Sigmoid colon (tissue), 4 donors: ENCODE measurements at regions not wholly inside any gene's neighbourhood (a gene's known extent, or its start where the extent isn't known, plus 50 kb on each side); places are given as distances from the start of the nearest gene placed in this dataset.

Experiments used
- EP300 ChIP-seq, 4 donors: sonication (generic); formaldehyde crosslinking; IDR thresholded peaks; one replicate each; pipeline ENCODE4 v1.6.1; 2017; ENCODE audit warnings: antibody characterized with exemption in 4 of 4
- POLR2A ChIP-seq, 2 donors: fragments of 450-650 bp; IDR thresholded peaks; one replicate each; pipeline ENCODE4 v1.6.1; 2016; ENCODE audit warnings: antibody characterized with exemption in 2 of 2, mild to moderate bottlenecking in 2 of 2, moderate library complexity in 2 of 2
- POLR2AphosphoS5 ChIP-seq, 4 donors: sonication (generic); formaldehyde crosslinking; IDR thresholded peaks; one replicate each; pipeline ENCODE4 v1.6.1; 2017; ENCODE audit warnings: antibody characterized with exemption in 4 of 4
- TF ChIP-seq, protein P1 (sequence below), 4 experiments: fragments of 450-650 bp in 3 of 4; fragments of 200-600 bp in 1 of 4; IDR thresholded peaks; one replicate each; pipeline ENCODE4 v1.5.1; 2016 to 2019; ENCODE audit warnings: antibody characterized with exemption in 4 of 4, mild to moderate bottlenecking in 3 of 4, moderate library complexity in 2 of 4

- TF ChIP-seq POLR2A (IDR thresholded peaks at IDR 0.05) = no peak
- TF ChIP-seq, protein P1, sequence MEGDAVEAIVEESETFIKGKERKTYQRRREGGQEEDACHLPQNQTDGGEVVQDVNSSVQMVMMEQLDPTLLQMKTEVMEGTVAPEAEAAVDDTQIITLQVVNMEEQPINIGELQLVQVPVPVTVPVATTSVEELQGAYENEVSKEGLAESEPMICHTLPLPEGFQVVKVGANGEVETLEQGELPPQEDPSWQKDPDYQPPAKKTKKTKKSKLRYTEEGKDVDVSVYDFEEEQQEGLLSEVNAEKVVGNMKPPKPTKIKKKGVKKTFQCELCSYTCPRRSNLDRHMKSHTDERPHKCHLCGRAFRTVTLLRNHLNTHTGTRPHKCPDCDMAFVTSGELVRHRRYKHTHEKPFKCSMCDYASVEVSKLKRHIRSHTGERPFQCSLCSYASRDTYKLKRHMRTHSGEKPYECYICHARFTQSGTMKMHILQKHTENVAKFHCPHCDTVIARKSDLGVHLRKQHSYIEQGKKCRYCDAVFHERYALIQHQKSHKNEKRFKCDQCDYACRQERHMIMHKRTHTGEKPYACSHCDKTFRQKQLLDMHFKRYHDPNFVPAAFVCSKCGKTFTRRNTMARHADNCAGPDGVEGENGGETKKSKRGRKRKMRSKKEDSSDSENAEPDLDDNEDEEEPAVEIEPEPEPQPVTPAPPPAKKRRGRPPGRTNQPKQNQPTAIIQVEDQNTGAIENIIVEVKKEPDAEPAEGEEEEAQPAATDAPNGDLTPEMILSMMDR (IDR thresholded peaks at IDR 0.05) = no peak
- TF ChIP-seq EP300 (IDR thresholded peaks at IDR 0.05) = no peak
- no peak for TF ChIP-seq POLR2AphosphoS5 (IDR thresholded peaks at IDR 0.05)
Observed at GRCh38 chr2:37795938-37796337, 124.5 kb upstream of the CDC42EP3 start.
